ENCODE measurements at regions not wholly inside any gene's neighbourhood (a gene's known extent, or its start where the extent isn't known, plus 50 kb on each side); places are given as distances from the start of the nearest gene placed in this dataset.

DNA sequence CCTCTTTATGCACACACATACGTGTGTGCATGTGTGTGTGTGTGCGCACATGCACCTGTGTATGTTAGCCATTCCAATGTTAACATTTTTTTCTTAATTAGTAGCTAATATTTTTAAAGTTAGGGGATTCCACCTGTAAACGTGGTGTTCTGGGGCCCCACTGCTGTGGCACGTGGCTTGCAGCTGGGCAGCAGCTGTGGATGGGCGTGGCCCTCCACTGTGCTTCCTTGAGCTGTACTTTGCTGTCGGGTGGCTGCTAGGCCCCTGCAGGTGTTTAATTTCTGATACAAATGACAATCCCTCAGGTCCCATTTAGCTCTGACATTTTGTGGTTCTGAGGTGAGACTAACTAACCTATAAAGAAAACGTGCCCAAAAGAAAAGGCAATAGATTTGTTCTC lies 58.9 kb upstream of the GJB6 start:
- TF ChIP-seq, protein P1, sequence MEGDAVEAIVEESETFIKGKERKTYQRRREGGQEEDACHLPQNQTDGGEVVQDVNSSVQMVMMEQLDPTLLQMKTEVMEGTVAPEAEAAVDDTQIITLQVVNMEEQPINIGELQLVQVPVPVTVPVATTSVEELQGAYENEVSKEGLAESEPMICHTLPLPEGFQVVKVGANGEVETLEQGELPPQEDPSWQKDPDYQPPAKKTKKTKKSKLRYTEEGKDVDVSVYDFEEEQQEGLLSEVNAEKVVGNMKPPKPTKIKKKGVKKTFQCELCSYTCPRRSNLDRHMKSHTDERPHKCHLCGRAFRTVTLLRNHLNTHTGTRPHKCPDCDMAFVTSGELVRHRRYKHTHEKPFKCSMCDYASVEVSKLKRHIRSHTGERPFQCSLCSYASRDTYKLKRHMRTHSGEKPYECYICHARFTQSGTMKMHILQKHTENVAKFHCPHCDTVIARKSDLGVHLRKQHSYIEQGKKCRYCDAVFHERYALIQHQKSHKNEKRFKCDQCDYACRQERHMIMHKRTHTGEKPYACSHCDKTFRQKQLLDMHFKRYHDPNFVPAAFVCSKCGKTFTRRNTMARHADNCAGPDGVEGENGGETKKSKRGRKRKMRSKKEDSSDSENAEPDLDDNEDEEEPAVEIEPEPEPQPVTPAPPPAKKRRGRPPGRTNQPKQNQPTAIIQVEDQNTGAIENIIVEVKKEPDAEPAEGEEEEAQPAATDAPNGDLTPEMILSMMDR (IDR thresholded peaks at IDR 0.05), result no peak
- TF ChIP-seq POLR2A (IDR thresholded peaks at IDR 0.05), result no peak
- no peak for TF ChIP-seq POLR2AphosphoS5 (IDR thresholded peaks at IDR 0.05)

Measured in stomach (tissue), 4 donors.